Mucosa of descending colon (tissue), 3 donors: ENCODE measurements at regions not wholly inside any gene's neighbourhood (a gene's known extent, or its start where the extent isn't known, plus 50 kb on each side); places are given as distances from the start of the nearest gene placed in this dataset.
"Not testable (repeated sequence)": the region's sequence is repeated elsewhere in the genome, so short reads cannot be mapped to it uniquely, and the experiment has no call there.

Experiments used
- ATAC-seq: fragments of 200-7000 bp; cut with Tn5 transposase; one replicate; pipeline ENCODE4 v1.9.1; 2020; ENCODE audit warnings: mild to moderate bottlenecking, moderate library complexity
- DNase-seq, 3 donors: peaks; one replicate each; pipeline ENCODE4 v3.0.0-alpha.2; 2020
- H3K36me3 ChIP-seq: fragments of 200-600 bp; one replicate; pipeline ENCODE4 v1.8.0; 2021; ENCODE audit warnings: low read depth, mild to moderate bottlenecking
- H3K4me1 ChIP-seq: fragments of 200-600 bp; one replicate; pipeline ENCODE4 v1.8.0; 2021; ENCODE audit warnings: low read depth, mild to moderate bottlenecking
- H3K4me3 ChIP-seq: fragments of 200-600 bp; one replicate; pipeline ENCODE4 v1.8.0; 2021; ENCODE audit warnings: mild to moderate bottlenecking
- H3K9me3 ChIP-seq: fragments of 200-600 bp; one replicate; pipeline ENCODE4 v1.8.0; 2021; ENCODE audit warnings: mild to moderate bottlenecking
- CTCF ChIP-seq: fragments of 200-600 bp; IDR thresholded peaks from one replicate; pipeline ENCODE4 v1.8.0; 2022; ENCODE audit warnings: antibody characterized with exemption, mild to moderate bottlenecking
- intact Hi-C, 2 donors: fragments of 100-400 bp; cut with DNase I in 1 of 2; cut with micrococcal nuclease in 1 of 2; formaldehyde crosslinking; loops; one replicate each; pipeline versions ENCODE4 v1.11.0 to v1.11.1; 2022; cut with DNase I, micrococcal nuclease
- donor health status: DM: no; HTN: no; CAD: no; lungs with moderate emphysema.
- donor health status: DM: no; HTN: no; CAD: no.
- donor health status: DM: no; HTN: yes; CAD: no.

DNA sequence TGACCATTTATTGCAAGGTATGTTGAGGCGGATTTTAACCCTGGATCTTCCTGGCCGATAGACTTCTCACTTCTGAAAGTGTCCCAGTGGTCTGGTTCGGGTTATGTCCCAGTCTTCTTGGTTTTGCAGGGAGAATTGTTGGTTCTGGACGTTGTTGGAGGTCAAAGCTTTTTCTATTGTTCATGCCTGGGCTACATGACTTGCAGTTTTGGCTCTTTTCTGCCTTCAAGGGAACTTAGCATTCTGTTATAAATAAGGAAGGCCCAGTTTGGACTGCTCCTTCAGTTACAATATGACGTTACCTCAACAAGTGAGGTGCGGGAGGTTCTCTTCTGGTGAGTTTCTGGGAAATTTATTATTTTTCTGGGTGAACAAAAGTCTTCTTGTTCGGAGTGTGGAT is 614.3 kb downstream of the DIPK2A start:
- intact Hi-C loops, result no loop called here
- Histone ChIP-seq H3K4me3 (no peak overlapping the region), H3K36me3 (no peaks in the 10 kb centered on the region), H3K4me1 (no peaks in the 10 kb centered on the region), H3K9me3 (no peaks in the 10 kb centered on the region)
- TF ChIP-seq CTCF, result no peak
- ATAC-seq (no peak), DNase-seq (no peak)

- no peak overlapping the region for H3K4me3 ChIP-seq
- intact Hi-C loops, result no loop called here
- DNase-seq (no peak), ATAC-seq (no peak)
- H3K4me1 ChIP-seq, result no peaks in the 10 kb centered on the region
- H3K36me3 ChIP-seq, result no peaks in the 10 kb centered on the region
- TF ChIP-seq CTCF, result no peak
- no peaks in the 10 kb centered on the region for H3K9me3 ChIP-seq
Measured at GRCh38 chr3:144586382-144586781, 614.8 kb downstream of the DIPK2A start.

DNA sequence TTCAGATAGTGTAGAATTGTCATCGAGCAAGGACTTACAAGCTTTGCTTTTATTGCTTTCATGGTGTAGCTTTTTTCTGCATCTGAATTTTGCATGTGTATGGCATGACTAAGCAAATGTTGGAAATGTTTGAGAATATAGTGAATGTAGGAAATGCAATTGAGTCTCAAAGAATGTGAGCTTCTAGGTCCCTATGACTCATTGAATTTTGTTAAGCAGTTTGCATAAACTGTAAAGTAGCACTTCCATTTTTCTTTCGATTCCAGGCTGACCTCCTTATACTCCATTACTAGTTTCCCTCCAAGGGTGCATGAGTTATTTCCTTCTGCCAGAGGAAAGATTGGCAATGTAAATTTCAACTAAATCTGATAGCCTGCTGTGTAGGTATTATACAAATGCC is 619.2 kb downstream of the DIPK2A start:
- Histone ChIP-seq H3K9me3 (no peaks in the 10 kb centered on the region), H3K4me1 (no peaks in the 10 kb centered on the region), H3K4me3 (no peak overlapping the region), H3K36me3 (no peaks in the 10 kb centered on the region)
- ATAC-seq (no peak), DNase-seq (no peak)
- TF ChIP-seq CTCF, result no peak
- intact Hi-C loops, result no loop called here

DNA sequence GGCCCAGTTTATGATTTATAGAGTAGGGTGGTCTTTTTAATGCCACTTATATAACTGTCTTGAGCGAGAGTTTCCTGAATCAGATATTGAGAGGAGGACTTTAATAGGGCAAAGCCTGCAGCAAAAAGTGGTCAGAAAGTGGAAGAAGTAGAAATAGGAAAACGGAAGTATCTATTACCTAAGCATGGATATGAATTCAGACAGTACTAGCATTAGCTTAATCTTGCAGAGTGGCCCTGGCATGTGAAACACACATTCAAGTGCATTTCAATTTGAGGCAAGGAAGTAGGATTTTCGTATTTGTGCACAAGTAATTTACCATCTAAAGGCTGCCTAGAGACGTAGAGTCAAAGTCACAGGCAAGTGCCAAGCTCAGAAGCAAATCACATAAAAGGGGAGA is 622.3 kb downstream of the DIPK2A start:
- intact Hi-C loops, result no loop called here
- no peak for ATAC-seq
- Histone ChIP-seq H3K36me3 (no peaks in the 10 kb centered on the region), H3K4me1 (no peaks in the 10 kb centered on the region), H3K4me3 (no peak overlapping the region), H3K9me3 (no peaks in the 10 kb centered on the region)
- no peak for TF ChIP-seq CTCF
- no peak for DNase-seq

DNA sequence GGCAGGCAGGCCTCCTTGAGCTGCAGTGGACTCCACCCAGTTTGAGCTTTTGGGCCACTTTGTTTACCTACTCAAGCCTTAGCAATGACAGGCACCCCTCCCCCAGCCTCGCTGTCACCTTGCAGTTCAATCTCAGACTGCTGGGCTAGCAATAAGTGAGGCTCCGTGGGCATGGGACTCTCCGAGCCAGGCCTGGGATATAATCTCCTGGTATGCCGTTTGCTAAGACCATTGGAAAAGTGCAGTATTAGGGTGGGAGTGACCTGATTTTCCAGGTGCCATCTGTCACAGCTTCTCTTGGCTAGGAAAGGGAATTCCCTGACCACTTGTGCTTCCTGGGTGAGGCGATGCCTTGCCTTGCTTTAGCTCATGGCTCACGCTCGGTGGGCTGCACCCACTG is 648.6 kb downstream of the DIPK2A start:
- H3K4me1 ChIP-seq, DNase-seq, intact Hi-C loops, H3K9me3 ChIP-seq, H3K4me3 ChIP-seq, ATAC-seq, H3K36me3 ChIP-seq: not testable (repeated sequence)

- ATAC-seq (no peak), DNase-seq (no peak)
- no peaks in the 10 kb centered on the region for H3K4me1 ChIP-seq
- peaks cover 7% of the 10 kb centered on the region for H3K9me3 ChIP-seq
- no peak overlapping the region for H3K4me3 ChIP-seq
- H3K36me3 ChIP-seq, result no peaks in the 10 kb centered on the region
- no peak for TF ChIP-seq CTCF
- intact Hi-C loops, result no loop called here
Measured at GRCh38 chr3:144622845-144623244, 651.2 kb downstream of the DIPK2A start.
